BLaER1 (cell line): ENCODE measurements at regions not wholly inside any gene's neighbourhood (a gene's known extent, or its start where the extent isn't known, plus 50 kb on each side); places are given as distances from the start of the nearest gene placed in this dataset.
"Not testable (repeated sequence)": the region's sequence is repeated elsewhere in the genome, so short reads cannot be mapped to it uniquely, and the experiment has no call there.

ENCODE experiments used
- H3K27ac ChIP-seq: shearing (Covaris generic); formaldehyde crosslinking; 2 replicates; pipeline ENCODE4 v1.8.1; 2022
- H3K27me3 ChIP-seq: shearing (Covaris generic); formaldehyde crosslinking; 2 replicates; pipeline ENCODE4 v1.8.1; 2022
- H3K36me3 ChIP-seq: shearing (Covaris generic); formaldehyde crosslinking; 2 replicates; pipeline ENCODE4 v1.8.1; 2022
- H3K4me1 ChIP-seq: shearing (Covaris generic); formaldehyde crosslinking; 2 replicates; pipeline ENCODE4 v1.8.1; 2022
- H3K4me2 ChIP-seq: shearing (Covaris generic); formaldehyde crosslinking; 2 replicates; pipeline ENCODE4 v1.8.1; 2022
- H3K4me3 ChIP-seq: shearing (Covaris generic); formaldehyde crosslinking; 2 replicates; pipeline ENCODE4 v1.8.1; 2022
- H3K9ac ChIP-seq: shearing (Covaris generic); formaldehyde crosslinking; 2 replicates; pipeline ENCODE4 v1.8.1; 2022
- H3K9me3 ChIP-seq: shearing (Covaris generic); formaldehyde crosslinking; 2 replicates; pipeline ENCODE4 v1.8.1; 2022
- H4K20me1 ChIP-seq: shearing (Covaris generic); formaldehyde crosslinking; 2 replicates; pipeline ENCODE4 v1.8.1; 2022
- Cebpa-rat ChIP-seq: shearing (Covaris generic); IDR thresholded peaks from 2 replicates; pipeline ENCODE4 v1.8.1; 2022

GRCh38 chr14:39609119-39609518 is 176.9 kb upstream of the FBXO33 start:
- no peak for TF ChIP-seq Cebpa-rat
- Histone ChIP-seq H3K27ac (no peak overlapping the region), H3K4me1 (no peaks in the 10 kb centered on the region), H3K9me3 (no peaks in the 10 kb centered on the region), H3K4me3 (no peak overlapping the region), H3K36me3 (no peaks in the 10 kb centered on the region), H3K27me3 (no peaks in the 10 kb centered on the region), H3K9ac (no peak overlapping the region), H4K20me1 (no peaks in the 10 kb centered on the region), H3K4me2 (no peak overlapping the region)

- no peak for TF ChIP-seq Cebpa-rat
- Histone ChIP-seq H3K9ac (no peak overlapping the region), H3K27me3 (no peaks in the 10 kb centered on the region), H3K4me1 (no peaks in the 10 kb centered on the region), H3K4me2 (no peak overlapping the region), H3K27ac (no peak overlapping the region), H4K20me1 (no peaks in the 10 kb centered on the region), H3K4me3 (no peak overlapping the region), H3K9me3 (no peaks in the 10 kb centered on the region), H3K36me3 (no peaks in the 10 kb centered on the region)
Measured at GRCh38 chr14:39607978-39608377, 175.7 kb upstream of the FBXO33 start.

- no peak for TF ChIP-seq Cebpa-rat
- no peaks in the 10 kb centered on the region for H3K27me3 ChIP-seq
- no peaks in the 10 kb centered on the region for H4K20me1 ChIP-seq
- H3K4me3 ChIP-seq, result no peak overlapping the region
- no peak overlapping the region for H3K4me2 ChIP-seq
- H3K36me3 ChIP-seq, result no peaks in the 10 kb centered on the region
- no peak overlapping the region for H3K27ac ChIP-seq
- no peaks in the 10 kb centered on the region for H3K9me3 ChIP-seq
- H3K9ac ChIP-seq, result no peak overlapping the region
- no peaks in the 10 kb centered on the region for H3K4me1 ChIP-seq
Measured at GRCh38 chr14:39603942-39604341, 171.7 kb upstream of the FBXO33 start.

- TF ChIP-seq Cebpa-rat, result no peak
Measured at GRCh38 chr14:39593377-39593776, 161.1 kb upstream of the FBXO33 start.

GRCh38 chr14:39592116-39592789 is 160.0 kb upstream of the FBXO33 start:
- H3K4me2 ChIP-seq, result no peak overlapping the region
- H3K9me3 ChIP-seq, result no peaks in the 10 kb centered on the region
- H3K4me1 ChIP-seq, result no peaks in the 10 kb centered on the region
- no peak overlapping the region for H3K4me3 ChIP-seq
- no peaks in the 10 kb centered on the region for H3K36me3 ChIP-seq
- no peaks in the 10 kb centered on the region for H3K27me3 ChIP-seq
- no peak overlapping the region for H3K9ac ChIP-seq
- H4K20me1 ChIP-seq, result no peaks in the 10 kb centered on the region
- no peak overlapping the region for H3K27ac ChIP-seq
- no peak for TF ChIP-seq Cebpa-rat

More at GRCh38 chr14:39593377-39593776, 161.1 kb upstream of the FBXO33 start:
- H3K4me3 ChIP-seq, result no peak overlapping the region
- H3K4me1 ChIP-seq, result no peaks in the 10 kb centered on the region
- no peaks in the 10 kb centered on the region for H3K27me3 ChIP-seq
- H3K9me3 ChIP-seq, result no peaks in the 10 kb centered on the region
- no peak overlapping the region for H3K9ac ChIP-seq
- no peaks in the 10 kb centered on the region for H4K20me1 ChIP-seq
- H3K36me3 ChIP-seq, result no peaks in the 10 kb centered on the region
- H3K4me2 ChIP-seq, result no peak overlapping the region
- no peak overlapping the region for H3K27ac ChIP-seq

GRCh38 chr14:39589882-39590281 is 157.6 kb upstream of the FBXO33 start:
- not testable (repeated sequence) for H4K20me1 ChIP-seq, H3K27ac ChIP-seq, H3K9ac ChIP-seq, H3K4me3 ChIP-seq, H3K9me3 ChIP-seq, H3K4me2 ChIP-seq, H3K27me3 ChIP-seq, H3K4me1 ChIP-seq, H3K36me3 ChIP-seq

GRCh38 chr14:39582028-39582654 is 149.9 kb upstream of the FBXO33 start:
- no peaks in the 10 kb centered on the region for H3K27me3 ChIP-seq
- H3K4me2 ChIP-seq, result peak overlapping the region; percentile 1; the same call in 1 of the 2 replicates
- H3K36me3 ChIP-seq, result no peaks in the 10 kb centered on the region
- H3K27ac ChIP-seq, result no peak overlapping the region
- TF ChIP-seq Cebpa-rat, result no peak
- peaks cover 5% of the 10 kb centered on the region; the same call in 1 of the 2 replicates for H3K4me1 ChIP-seq
- H4K20me1 ChIP-seq, result no peaks in the 10 kb centered on the region
- no peak overlapping the region for H3K9ac ChIP-seq
- no peaks in the 10 kb centered on the region for H3K9me3 ChIP-seq
- no peak overlapping the region for H3K4me3 ChIP-seq

- no peak overlapping the region for H3K4me3 ChIP-seq
- no peak overlapping the region for H3K4me2 ChIP-seq
- peaks cover 2% of the 10 kb centered on the region; the same call in 1 of the 2 replicates for H3K9me3 ChIP-seq
- H3K27me3 ChIP-seq, result no peaks in the 10 kb centered on the region
- no peaks in the 10 kb centered on the region for H4K20me1 ChIP-seq
- TF ChIP-seq Cebpa-rat, result no peak
- no peaks in the 10 kb centered on the region for H3K36me3 ChIP-seq
- peaks cover 5% of the 10 kb centered on the region; the same call in 1 of the 2 replicates for H3K4me1 ChIP-seq
- no peak overlapping the region for H3K27ac ChIP-seq
- no peak overlapping the region for H3K9ac ChIP-seq
Measured at GRCh38 chr14:39581474-39581873, 149.2 kb upstream of the FBXO33 start.

- no peaks in the 10 kb centered on the region for H4K20me1 ChIP-seq
- H3K4me3 ChIP-seq, result no peak overlapping the region
- no peak for TF ChIP-seq Cebpa-rat
- no peaks in the 10 kb centered on the region for H3K27me3 ChIP-seq
- no peaks in the 10 kb centered on the region for H3K36me3 ChIP-seq
- H3K27ac ChIP-seq, result no peak overlapping the region
- peaks cover 9% of the 10 kb centered on the region; the same call in 1 of the 2 replicates for H3K9me3 ChIP-seq
- no peak overlapping the region for H3K4me2 ChIP-seq
- H3K9ac ChIP-seq, result no peak overlapping the region
- peaks cover 5% of the 10 kb centered on the region; the same call in 1 of the 2 replicates for H3K4me1 ChIP-seq
Measured at GRCh38 chr14:39580696-39581095, 148.5 kb upstream of the FBXO33 start.

- no peak overlapping the region for H3K27ac ChIP-seq
- no peak overlapping the region for H3K4me3 ChIP-seq
- H3K9ac ChIP-seq, result no peak overlapping the region
- H3K36me3 ChIP-seq, result no peaks in the 10 kb centered on the region
- peaks cover 16% of the 10 kb centered on the region for H3K9me3 ChIP-seq
- H3K4me1 ChIP-seq, result no peaks in the 10 kb centered on the region
- no peak overlapping the region for H3K4me2 ChIP-seq
- no peaks in the 10 kb centered on the region for H3K27me3 ChIP-seq
- no peaks in the 10 kb centered on the region for H4K20me1 ChIP-seq
- no peak for TF ChIP-seq Cebpa-rat
Measured at GRCh38 chr14:39576736-39577135, 144.5 kb upstream of the FBXO33 start.
